Adrenal gland (tissue), 5 donors: ENCODE measurements at regions not wholly inside any gene's neighbourhood (a gene's known extent, or its start where the extent isn't known, plus 50 kb on each side); places are given as distances from the start of the nearest gene placed in this dataset.
"Not testable (repeated sequence)": the region's sequence is repeated elsewhere in the genome, so short reads cannot be mapped to it uniquely, and the experiment has no call there.

ENCODE experiments used
- CTCF ChIP-seq, 6 experiments: fragments of 450-650 bp in 4 of 6; fragments of 200-600 bp in 2 of 6; sonication (generic) in 1 of 6; IDR thresholded peaks; 1 replicate in 5 of 6; 2 replicates in 1 of 6; pipeline versions ENCODE4 v1.5.1 to v1.8.0; 2016 to 2021; ENCODE audit warnings: antibody characterized with exemption in 6 of 6, mild to moderate bottlenecking in 2 of 6, moderate library complexity in 1 of 6
- POLR2A ChIP-seq, 2 donors: fragments of 450-650 bp; IDR thresholded peaks; one replicate each; pipeline ENCODE4 v1.6.1; 2017; ENCODE audit warnings: antibody characterized with exemption in 2 of 2, mild to moderate bottlenecking in 2 of 2, moderate library complexity in 1 of 2
- donor health status: DM: no; HTN: no; CAD: no.

- TF ChIP-seq CTCF, POLR2A (IDR thresholded peaks at IDR 0.05): not testable (repeated sequence)
Observed at GRCh38 chr16:66019502-66019901, 347.0 kb upstream of the CDH5 start.
